G401 (cell line): ENCODE measurements at regions not wholly inside any gene's neighbourhood (a gene's known extent, or its start where the extent isn't known, plus 50 kb on each side); places are given as distances from the start of the nearest gene placed in this dataset.
"Not testable (repeated sequence)": the region's sequence is repeated elsewhere in the genome, so short reads cannot be mapped to it uniquely, and the experiment has no call there.

Source experiments
- DNase-seq: peaks from one replicate; pipeline ENCODE4 v3.0.0-alpha.2; 2015; ENCODE audit warnings: low spot score
- in situ Hi-C: cut with HindIII; loops from 2 replicates; pipeline ENCODE4 v1.10.0; 2016; ENCODE audit warnings: low sequenced_read_pairs, mixed read lengths

DNA sequence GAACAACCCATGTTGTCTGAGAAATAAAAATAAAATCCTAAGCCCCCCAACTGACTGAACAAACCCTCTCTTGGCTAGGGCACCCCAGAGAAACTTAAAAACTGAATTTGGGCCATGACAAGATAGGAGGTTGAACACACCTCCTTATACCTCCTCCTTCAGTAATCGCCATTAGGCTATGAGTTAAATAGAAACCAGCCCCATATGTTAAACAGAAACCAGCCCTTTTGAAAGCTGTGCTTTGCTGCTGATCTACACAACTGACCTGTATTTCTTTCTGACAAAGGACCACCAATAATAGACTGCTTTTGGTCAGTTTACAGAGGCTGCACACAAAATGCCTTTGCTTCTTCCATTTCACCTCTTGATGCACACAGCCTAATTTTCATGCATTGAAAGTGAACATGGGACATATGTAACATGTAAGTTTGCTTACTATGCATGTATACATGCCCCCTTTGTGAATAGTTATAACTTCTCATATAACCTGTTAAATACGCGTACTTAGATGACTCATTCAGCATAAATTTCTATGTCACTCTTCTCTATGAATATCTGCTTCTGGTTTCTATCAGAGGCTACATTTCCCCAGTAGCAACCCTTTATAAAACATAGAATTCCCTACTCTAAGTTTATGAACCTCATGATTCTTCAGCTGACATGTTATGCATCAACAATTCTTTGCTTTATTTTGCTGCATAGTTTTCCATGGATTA, 462.9 kb downstream of the COL12A1 start:
- in situ Hi-C loops = no loop called here
- no peak for DNase-seq

DNA sequence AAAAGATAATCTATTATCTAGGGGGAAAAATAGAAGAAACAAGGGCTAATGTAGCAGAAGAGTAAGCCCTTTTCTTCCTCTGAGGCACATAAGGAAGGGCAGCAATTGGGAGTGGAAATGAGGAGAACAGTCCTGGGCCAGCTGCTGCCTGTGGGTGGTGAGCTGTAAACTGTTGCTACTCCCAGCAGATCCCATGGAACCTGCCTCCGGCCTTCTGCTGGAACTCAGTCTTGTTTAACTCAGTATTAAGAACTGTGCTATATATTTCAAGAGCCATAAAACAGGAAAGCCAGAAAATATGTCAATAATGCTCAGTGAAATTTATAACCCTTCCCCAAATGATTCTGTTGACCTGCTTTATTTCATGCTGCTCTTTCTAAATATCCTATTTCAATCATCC, 464.2 kb downstream of the COL12A1 start:
- DNase-seq = no peak
- in situ Hi-C loops = no loop called here

DNA sequence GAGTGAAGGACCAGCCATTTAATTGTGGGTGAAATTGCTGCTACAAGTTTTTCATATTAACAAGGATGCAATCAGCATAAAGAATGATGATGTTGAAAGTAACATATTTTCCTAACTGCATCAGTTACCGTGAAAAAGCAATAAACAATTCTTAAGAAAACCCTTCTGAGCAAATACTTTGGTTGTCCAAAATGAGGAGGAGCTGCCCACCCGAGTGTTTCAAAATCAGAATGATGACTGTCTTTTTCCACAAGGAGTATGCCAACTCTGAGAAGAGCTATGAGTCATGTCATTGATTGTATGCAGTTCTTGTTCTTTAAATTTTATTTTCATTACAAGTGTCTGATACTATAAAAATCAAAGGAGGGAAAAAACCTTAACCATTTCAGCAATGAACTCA, 470.5 kb downstream of the COL12A1 start:
- no peak for DNase-seq
- in situ Hi-C loops = no loop called here

DNA sequence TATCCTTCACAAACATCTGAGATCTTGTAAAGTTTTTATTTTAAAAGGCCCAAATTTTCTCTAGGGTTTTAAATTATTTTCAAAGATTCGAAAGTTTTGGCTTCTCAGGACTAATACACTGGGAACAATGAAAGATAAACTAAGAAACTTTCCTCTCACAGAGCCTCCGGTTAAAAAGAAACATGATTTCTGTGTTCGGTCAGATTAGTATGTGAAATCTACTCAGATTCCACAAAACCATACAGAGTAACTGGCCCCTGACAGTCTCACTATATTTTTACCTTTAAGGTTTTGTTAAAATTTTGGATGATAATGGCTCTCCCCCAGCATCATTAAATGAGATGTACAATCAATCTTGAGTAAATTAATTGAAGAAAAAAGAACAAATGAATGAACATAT, 471.0 kb downstream of the COL12A1 start:
- no peak for DNase-seq
- in situ Hi-C loops = no loop called here

DNA sequence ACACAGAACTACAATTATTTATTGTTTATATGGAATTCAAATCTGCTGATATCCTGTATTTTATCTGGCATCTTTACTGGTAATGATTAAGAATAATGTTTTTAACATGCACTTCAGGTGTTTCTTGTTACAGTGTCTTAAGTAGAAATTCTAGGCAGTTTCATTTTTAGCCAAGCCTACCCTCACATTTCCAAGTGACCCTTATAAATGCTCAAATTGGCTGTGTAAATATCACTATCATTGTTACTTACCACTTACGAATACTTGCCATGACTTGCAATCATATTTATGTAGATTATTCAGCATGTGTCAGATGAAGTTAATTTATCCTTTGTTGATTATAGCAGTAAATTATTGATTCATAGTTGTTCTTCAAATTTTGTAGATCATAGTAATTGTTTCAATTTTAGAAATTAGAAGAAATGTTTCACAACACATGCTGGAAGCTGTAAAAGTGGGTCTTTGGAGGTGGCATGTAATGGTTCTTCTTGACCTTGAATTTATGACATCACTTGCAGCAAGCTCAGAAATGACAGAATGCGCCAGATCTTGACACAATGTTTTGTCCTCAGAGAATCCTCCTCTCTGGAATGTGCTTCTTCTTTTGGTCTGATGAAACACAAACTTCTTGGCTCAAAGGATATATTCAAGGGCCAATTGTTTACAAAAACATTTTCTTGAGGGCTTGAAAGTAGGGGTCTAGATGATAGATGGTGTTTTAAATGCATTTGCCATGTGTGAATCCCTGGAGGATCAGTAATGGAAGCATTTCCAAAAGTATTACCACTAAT, 471.8 kb downstream of the COL12A1 start:
- DNase-seq = no peak
- in situ Hi-C loops = no loop called here

DNA sequence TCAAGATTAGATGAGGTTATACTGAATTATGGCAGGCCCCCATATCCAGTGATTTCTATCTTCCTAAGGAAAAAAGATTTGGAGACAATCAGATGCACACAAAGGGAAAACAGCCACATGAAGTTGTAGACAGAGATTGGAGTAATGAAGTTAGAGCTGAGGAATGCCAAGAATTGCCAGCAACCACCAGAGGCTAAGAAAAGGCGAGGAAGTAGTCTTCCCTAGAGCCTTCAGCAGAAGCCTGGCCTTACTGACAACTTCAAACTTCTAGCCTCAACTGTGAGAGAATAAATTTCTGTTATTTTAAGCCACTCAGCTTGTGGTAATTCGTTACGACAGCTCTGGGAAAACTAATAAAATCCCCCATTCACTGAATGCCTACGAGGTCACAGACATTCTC, 473.9 kb downstream of the COL12A1 start:
- in situ Hi-C loops = no loop called here
- no peak for DNase-seq

DNA sequence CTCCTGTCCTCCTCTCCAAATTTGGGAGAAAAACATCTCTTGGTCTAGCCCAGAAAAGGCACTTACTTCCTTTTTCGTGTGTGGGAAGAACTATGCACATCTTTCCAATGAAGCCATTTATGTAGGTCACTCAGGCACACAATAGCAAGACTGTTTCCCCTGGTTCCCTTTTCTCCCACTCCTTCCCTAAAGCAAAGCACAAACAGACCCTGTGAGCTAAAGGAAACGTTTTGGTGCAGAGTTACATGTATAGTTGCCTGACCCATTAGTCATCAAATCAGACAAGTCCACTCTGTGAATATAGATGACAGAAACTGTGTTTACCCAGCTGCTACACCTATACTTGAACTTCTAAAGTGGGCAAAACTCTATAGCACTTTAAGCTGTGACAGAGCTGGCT, 474.6 kb downstream of the COL12A1 start:
- in situ Hi-C loops = no loop called here
- DNase-seq = no peak

DNA sequence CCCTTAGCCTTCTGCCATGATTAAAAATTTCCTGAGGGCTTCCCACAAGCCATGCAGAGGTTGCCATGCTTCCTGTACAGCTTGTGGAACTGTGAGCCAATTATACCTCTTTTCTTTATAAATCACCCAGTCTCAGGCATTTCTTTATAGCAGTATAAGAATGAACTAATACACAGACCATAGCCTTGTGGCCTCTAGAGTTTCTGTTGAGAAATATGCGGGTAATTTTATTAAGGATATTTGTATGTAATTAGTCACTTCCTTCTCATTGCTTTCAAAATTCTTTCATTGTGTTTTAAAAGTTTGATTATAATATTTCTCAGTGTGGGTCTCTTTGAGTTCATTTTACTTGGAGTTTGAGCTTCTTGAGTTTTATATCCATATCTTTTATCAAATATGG, 484.9 kb downstream of the COL12A1 start:
- DNase-seq = no peak
- in situ Hi-C loops = no loop called here

DNA sequence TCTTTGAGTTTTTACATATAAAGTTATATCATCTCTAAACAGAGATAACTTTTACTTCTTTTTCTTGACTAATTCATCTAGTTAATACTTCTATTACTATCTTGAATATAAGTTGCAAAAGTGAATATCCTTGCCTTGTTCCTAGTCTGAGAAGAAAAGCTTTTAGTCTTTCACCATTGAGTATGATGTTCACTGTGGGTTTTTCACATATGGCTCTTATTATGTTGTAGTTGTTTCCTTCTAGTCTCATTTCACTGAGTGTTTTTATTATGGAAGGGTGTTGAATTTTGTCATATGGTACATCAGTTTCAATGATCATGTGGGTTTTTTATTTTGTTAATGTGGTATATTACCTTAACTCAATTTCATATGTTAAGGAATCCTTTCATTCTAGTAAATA, 488.3 kb downstream of the COL12A1 start:
- DNase-seq = no peak
- in situ Hi-C loops = no loop called here

DNA sequence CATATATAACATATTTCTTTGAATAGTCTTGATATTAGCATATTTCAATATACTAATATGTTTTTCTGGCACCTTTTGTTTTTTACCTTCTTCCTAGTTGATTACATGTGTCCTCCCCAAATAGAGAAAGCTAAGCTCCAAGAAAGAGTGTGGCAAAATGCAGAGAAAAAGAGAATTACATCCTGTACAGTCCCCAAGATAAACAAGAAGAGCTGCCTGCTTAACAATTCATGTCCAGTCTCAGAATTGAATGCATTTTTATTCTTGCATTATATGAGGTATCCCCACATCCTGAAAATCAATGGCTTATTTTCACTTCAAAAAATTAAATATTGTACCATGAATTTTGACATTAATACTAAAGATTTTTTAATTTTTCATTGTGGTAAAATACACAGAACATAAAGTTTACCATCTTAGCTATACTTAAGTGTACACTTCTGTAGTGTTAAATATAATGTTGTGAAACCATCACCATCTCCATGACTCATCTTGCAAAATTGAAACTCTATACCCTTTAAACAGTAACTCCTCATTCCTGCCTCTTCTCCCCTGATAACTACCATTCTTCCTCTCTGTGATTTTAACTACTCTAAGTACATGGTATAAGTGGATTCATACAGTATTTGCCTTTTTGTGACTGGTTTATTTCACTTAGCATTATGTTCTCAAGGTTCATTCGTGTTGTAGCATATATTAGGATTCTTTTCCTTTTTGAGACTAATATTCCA, 490.3 kb downstream of the COL12A1 start:
- in situ Hi-C loops = no loop called here
- no peak for DNase-seq

DNA sequence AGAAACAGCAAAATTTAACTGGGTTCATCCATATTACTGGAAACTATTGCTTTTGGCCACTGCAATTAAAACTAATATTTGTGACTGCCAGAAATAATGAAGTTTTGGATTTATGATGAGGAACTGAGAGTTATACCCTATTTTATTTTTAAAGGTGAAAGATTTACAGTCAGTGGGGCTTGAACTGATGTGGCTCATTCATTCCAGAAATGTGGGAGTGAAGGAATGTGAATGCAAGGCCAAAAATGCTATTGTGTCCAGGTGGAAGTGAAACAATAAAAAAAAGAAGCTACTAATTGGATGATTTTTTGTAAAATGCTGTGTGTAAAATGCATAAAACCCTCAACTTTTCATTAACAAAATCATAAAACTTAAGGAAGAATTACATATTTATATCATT, 491.9 kb downstream of the COL12A1 start:
- in situ Hi-C loops = no loop called here
- no peak for DNase-seq

DNA sequence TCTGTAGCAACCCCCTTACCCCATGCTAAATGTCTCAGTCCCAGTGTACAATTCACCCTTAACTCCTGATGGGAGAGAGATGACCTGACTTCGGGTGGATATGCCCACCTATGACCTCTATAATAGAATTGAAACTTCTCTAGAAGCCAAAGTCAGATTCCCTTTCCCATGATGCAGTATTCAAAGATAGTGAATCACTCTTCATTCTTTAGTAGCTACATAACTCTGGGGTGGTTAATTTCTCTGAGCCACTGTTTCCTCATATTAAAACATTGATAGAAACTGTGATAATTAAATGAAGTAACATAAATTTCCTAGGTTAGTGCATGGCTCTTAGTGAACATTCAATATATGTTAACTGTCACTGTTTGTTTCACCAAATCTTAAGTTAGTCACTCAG, 500.4 kb downstream of the COL12A1 start:
- no peak for DNase-seq
- in situ Hi-C loops = no loop called here

DNA sequence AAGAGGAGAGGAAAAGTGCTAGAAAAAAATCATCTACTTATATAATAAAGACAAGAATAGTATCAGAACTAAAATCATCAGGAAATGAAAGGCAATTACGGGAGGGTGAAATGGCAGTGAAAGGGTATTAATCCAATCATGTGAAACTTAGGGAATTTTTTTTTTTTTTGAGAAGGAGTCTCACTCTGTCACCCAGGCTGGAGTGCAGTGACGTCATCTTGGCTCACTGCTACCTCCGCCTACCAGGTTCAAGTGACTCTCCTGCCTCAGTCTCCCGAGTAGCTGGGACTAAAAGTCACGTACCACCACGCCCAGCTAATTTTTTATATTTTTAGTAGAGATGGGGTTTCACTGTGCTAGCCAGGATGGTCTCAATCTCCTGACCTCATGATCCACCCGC, 501.3 kb downstream of the COL12A1 start:
- DNase-seq, in situ Hi-C loops: not testable (repeated sequence)

DNA sequence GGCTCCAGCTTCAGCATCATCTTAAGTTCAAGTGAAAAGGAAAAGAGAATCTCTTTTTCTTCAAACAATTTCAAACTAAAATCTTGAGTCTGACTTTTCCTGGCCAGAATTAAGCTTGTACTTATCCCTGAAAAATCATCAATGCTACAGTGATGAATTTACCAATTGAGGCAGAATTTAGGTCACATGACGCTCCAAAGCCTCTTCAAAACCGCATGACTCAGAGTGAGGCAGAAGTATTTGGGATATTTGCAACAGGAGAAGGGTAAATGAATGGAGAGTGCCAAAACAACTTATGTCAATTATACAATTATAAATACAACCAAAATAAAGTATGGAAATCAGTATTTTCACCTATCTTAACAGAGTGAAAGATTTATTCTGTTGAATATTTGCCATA, 515.5 kb downstream of the COL12A1 start:
- no peak for DNase-seq
- in situ Hi-C loops = no loop called here

DNA sequence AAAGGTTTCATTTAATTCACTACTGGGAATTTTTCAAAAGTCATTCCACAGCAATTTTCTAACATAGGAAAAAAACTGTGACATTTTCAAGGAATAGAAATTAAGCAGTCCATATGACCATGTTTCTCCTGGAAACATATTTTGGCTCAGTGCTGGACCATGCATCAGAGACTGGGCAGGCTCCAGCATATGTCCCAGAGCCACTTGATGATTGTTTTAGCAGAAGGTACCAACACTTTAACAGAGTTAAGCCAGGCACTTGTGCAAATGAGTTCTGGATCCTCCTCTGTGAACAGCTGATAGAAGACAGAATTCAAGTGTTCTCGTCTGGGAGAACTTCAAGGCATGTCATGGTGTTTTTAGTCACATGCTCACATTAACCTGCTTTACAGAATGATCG, 516.3 kb downstream of the COL12A1 start:
- in situ Hi-C loops = no loop called here

DNA sequence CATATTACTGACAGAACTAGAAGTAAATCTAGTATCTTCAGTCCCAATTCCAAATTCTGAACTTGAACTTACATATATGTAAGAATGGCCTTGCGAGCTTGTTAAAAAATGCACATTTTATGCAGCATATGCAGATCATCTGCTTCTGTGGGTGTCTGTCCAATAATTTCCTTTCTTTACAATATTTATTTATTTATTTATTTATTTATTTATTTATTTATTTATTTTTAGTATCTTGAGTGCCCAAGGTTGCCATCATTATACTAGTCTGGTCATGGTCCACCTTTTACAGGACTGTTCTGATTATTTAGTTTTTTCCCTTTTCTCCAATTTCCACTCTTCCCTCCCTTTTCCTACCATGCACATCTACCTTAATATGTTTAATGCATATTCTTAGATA, 528.4 kb downstream of the COL12A1 start:
- in situ Hi-C loops = no loop called here
- DNase-seq = no peak

More for the DNA sequence above, 516.3 kb downstream of the COL12A1 start:
- no peak for DNase-seq

DNA sequence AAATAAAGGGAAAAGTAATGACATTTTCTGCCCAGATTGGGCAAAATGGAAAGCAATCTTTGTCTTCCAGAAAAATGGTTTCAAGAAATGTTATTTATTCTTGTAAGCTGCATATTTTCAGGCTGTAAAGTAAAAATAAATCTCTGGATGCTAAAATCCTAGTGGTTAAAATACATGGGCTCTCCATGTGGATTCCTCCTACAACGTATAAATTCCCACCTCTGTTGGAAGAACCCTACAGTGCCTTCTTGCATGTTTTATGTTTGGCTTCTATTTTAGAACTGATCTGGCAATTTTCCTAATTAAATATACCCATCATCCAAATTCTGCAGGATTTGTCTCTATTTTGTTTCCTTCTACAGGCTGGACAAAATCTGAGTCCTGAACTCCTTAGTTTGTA, 528.9 kb downstream of the COL12A1 start:
- no peak for DNase-seq
- in situ Hi-C loops = no loop called here

DNA sequence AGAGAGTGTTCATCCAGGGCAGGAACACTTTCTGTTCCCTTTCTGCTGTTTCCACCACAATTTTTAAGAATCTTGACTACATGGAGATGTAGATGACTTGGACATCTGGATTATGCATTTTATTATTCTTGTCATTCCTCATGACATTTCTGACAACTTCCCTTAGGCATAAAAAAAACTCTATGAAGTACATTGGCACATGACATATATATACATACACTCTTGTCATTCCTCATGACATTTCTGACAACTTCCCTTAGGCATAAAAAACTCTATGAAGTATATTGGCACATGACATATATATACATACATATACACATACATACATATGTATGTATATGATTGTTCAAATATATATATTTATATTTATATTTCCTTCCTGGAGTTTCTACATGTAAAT, 531.5 kb downstream of the COL12A1 start:
- no peak for DNase-seq
- in situ Hi-C loops = no loop called here

DNA sequence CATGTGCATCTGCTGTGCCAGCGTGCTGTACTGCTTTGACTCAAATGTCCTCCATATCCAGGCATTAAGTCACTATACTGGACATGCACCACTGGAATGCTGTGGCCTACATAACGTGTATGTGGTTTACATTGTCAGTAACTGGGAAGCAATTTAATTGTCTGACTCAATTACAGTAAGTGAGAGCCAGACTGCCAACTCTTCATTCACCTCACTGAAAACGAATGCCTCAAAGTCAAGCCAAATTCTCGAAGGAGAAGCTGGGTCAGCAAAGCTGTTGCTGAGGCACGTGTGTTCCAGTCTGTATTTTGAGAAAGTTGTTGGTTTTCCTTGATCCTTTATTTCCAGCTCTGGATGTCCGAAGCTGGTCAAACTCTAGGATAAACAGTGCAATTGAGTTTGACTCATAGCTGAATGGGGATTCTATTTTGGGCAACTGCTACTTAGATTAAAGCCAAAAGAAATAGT, 534.3 kb downstream of the COL12A1 start:
- DNase-seq = no peak
- in situ Hi-C loops = no loop called here

DNA sequence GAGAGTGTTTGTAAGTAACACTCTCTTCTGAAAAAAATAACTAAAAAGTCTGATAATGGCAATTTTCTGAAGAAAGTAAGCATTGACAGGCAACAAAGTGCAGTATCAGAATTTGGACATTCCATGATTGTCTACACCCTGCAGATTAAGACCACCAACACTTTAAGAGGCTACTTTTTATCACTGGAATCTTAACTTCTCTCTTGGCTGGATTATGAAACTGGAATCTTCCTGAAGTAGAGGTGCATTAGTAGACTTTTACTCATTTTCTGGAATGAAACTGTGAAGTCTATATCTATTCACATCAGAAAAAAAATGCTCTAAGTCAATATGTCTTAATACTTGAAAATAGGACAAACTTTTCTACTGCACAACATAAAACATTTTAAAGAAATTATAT, 547.5 kb downstream of the COL12A1 start:
- in situ Hi-C loops = no loop called here

More for the DNA sequence above, 547.5 kb downstream of the COL12A1 start:
- DNase-seq = no peak
